Effector memory CD4-positive, alpha-beta T cell (primary cell): ENCODE measurements at regions not wholly inside any gene's neighbourhood (a gene's known extent, or its start where the extent isn't known, plus 50 kb on each side); places are given as distances from the start of the nearest gene placed in this dataset.

ENCODE experiments used
- DNase-seq, 3 donors: peaks; one replicate each; pipeline ENCODE4 v3.0.0-alpha.2; 2020
- H3K27ac ChIP-seq: 2 replicates; pipeline ENCODE4 v1.7.0; 2013; ENCODE audit warnings: mild to moderate bottlenecking, low read length, moderate library complexity; ENCODE audit not compliant: insufficient read depth, poor library complexity, severe bottlenecking
- H3K27me3 ChIP-seq: replicated peaks from 2 replicates; pipeline ENCODE4 v1.7.0; 2013; ENCODE audit warnings: mild to moderate bottlenecking, low read length; ENCODE audit not compliant: insufficient read depth, control insufficient read depth, poor library complexity, severe bottlenecking
- H3K36me3 ChIP-seq: 2 replicates; pipeline ENCODE4 v1.7.0; 2013; ENCODE audit warnings: mild to moderate bottlenecking, low read length, moderate library complexity; ENCODE audit not compliant: control insufficient read depth, insufficient read depth
- H3K4me1 ChIP-seq: 2 replicates; pipeline ENCODE4 v1.7.0; 2013; ENCODE audit warnings: low read length, mild to moderate bottlenecking; ENCODE audit not compliant: control insufficient read depth, insufficient read depth, poor library complexity, severe bottlenecking
- H3K4me3 ChIP-seq: 2 replicates; pipeline ENCODE4 v1.7.0; 2013; ENCODE audit warnings: low read length, low read depth, mild to moderate bottlenecking; ENCODE audit not compliant: insufficient read depth, poor library complexity, severe bottlenecking
- H3K9me3 ChIP-seq: 2 replicates; pipeline ENCODE4 v1.7.0; 2013; ENCODE audit warnings: mild to moderate bottlenecking, low read length, moderate library complexity; ENCODE audit not compliant: control insufficient read depth

GRCh38 chr6:22667855-22668254, 98.5 kb downstream of the HDGFL1 start:
- H3K9me3 ChIP-seq: no peaks in the 10 kb centered on the region

GRCh38 chr6:22668307-22668706, 98.9 kb downstream of the HDGFL1 start:
- Histone ChIP-seq H3K4me3 (no peak overlapping the region), H3K4me1 (no peaks in the 10 kb centered on the region), H3K27me3 (no peaks in the 10 kb centered on the region), H3K9me3 (no peaks in the 10 kb centered on the region), H3K36me3 (no peaks in the 10 kb centered on the region), H3K27ac (no peak overlapping the region)
- DNase-seq: no peak

More at GRCh38 chr6:22667855-22668254, 98.5 kb downstream of the HDGFL1 start:
- H3K36me3 ChIP-seq: no peaks in the 10 kb centered on the region
- no peaks in the 10 kb centered on the region for H3K4me1 ChIP-seq
- no peak for DNase-seq
- H3K4me3 ChIP-seq: no peak overlapping the region
- no peaks in the 10 kb centered on the region for H3K27me3 ChIP-seq
- no peak overlapping the region for H3K27ac ChIP-seq

- Histone ChIP-seq H3K9me3 (no peaks in the 10 kb centered on the region), H3K4me3 (no peak overlapping the region), H3K4me1 (no peaks in the 10 kb centered on the region), H3K27ac (no peak overlapping the region), H3K27me3 (no peaks in the 10 kb centered on the region), H3K36me3 (no peaks in the 10 kb centered on the region)
- DNase-seq: no peak
Measured at GRCh38 chr6:22668717-22669116, 99.4 kb downstream of the HDGFL1 start.

- no peak for DNase-seq
- Histone ChIP-seq H3K36me3 (no peaks in the 10 kb centered on the region), H3K4me1 (no peaks in the 10 kb centered on the region), H3K27me3 (no peaks in the 10 kb centered on the region), H3K9me3 (no peaks in the 10 kb centered on the region), H3K4me3 (no peak overlapping the region), H3K27ac (no peak overlapping the region)
Measured at GRCh38 chr6:22670605-22671004, 101.2 kb downstream of the HDGFL1 start.

GRCh38 chr6:22673474-22673873, 104.1 kb downstream of the HDGFL1 start:
- no peaks in the 10 kb centered on the region for H3K27me3 ChIP-seq
- no peak overlapping the region for H3K4me3 ChIP-seq
- no peaks in the 10 kb centered on the region for H3K36me3 ChIP-seq
- H3K27ac ChIP-seq: no peak overlapping the region
- no peaks in the 10 kb centered on the region for H3K9me3 ChIP-seq
- no peak for DNase-seq
- no peaks in the 10 kb centered on the region for H3K4me1 ChIP-seq

GRCh38 chr6:22680950-22681349, 111.6 kb downstream of the HDGFL1 start:
- H3K27ac ChIP-seq: no peak overlapping the region
- H3K9me3 ChIP-seq: no peaks in the 10 kb centered on the region
- no peaks in the 10 kb centered on the region for H3K27me3 ChIP-seq
- H3K4me1 ChIP-seq: no peaks in the 10 kb centered on the region
- H3K36me3 ChIP-seq: no peaks in the 10 kb centered on the region
- H3K4me3 ChIP-seq: no peak overlapping the region
- no peak for DNase-seq

GRCh38 chr6:22681761-22682160, 112.4 kb downstream of the HDGFL1 start:
- Histone ChIP-seq H3K9me3 (no peaks in the 10 kb centered on the region), H3K4me3 (no peak overlapping the region), H3K4me1 (no peaks in the 10 kb centered on the region), H3K36me3 (no peaks in the 10 kb centered on the region), H3K27me3 (no peaks in the 10 kb centered on the region), H3K27ac (no peak overlapping the region)
- DNase-seq: no peak

- Histone ChIP-seq H3K4me1 (no peaks in the 10 kb centered on the region), H3K27ac (no peak overlapping the region), H3K27me3 (no peaks in the 10 kb centered on the region), H3K9me3 (no peaks in the 10 kb centered on the region), H3K4me3 (no peak overlapping the region), H3K36me3 (no peaks in the 10 kb centered on the region)
- no peak for DNase-seq
Measured at GRCh38 chr6:22682979-22683378, 113.6 kb downstream of the HDGFL1 start.

GRCh38 chr6:22690446-22690845, 121.1 kb downstream of the HDGFL1 start:
- no peaks in the 10 kb centered on the region for H3K27me3 ChIP-seq
- no peak overlapping the region for H3K4me3 ChIP-seq
- H3K4me1 ChIP-seq: no peaks in the 10 kb centered on the region
- no peak for DNase-seq
- no peaks in the 10 kb centered on the region for H3K9me3 ChIP-seq
- H3K27ac ChIP-seq: no peak overlapping the region
- no peaks in the 10 kb centered on the region for H3K36me3 ChIP-seq

- no peak overlapping the region for H3K4me3 ChIP-seq
- no peaks in the 10 kb centered on the region for H3K36me3 ChIP-seq
- no peaks in the 10 kb centered on the region for H3K9me3 ChIP-seq
- DNase-seq: no peak
- no peaks in the 10 kb centered on the region for H3K27me3 ChIP-seq
- H3K4me1 ChIP-seq: no peaks in the 10 kb centered on the region
- no peak overlapping the region for H3K27ac ChIP-seq
Measured at GRCh38 chr6:22694092-22694724, 124.8 kb downstream of the HDGFL1 start.
